ENCODE measurements at regions not wholly inside any gene's neighbourhood (a gene's known extent, or its start where the extent isn't known, plus 50 kb on each side); places are given as distances from the start of the nearest gene placed in this dataset.
A peak's percentile ranks its signal among the peaks of the same experiment; 100 is the strongest.

GRCh38 chr16:73204359-73205152 lies 156.6 kb upstream of the ZFHX3 start:
- DNase-seq = no peak

- no peak for DNase-seq
Measured at GRCh38 chr16:73202161-73202729, 154.3 kb upstream of the ZFHX3 start.

- DNase-seq = no peak
Measured at GRCh38 chr16:73199214-73199613, 151.3 kb upstream of the ZFHX3 start.

- DNase-seq = no peak
Measured at GRCh38 chr16:73198481-73198880, 150.6 kb upstream of the ZFHX3 start.

GRCh38 chr16:73197598-73197997 lies 149.7 kb upstream of the ZFHX3 start:
- no peak for DNase-seq

GRCh38 chr16:73196670-73197069 lies 148.7 kb upstream of the ZFHX3 start:
- peak; percentile 24 for DNase-seq

GRCh38 chr16:73193464-73193863 lies 145.5 kb upstream of the ZFHX3 start:
- no peak for DNase-seq

- no peak for DNase-seq
Measured at GRCh38 chr16:73192232-73192894, 144.4 kb upstream of the ZFHX3 start.

GRCh38 chr16:73191660-73192046 lies 143.7 kb upstream of the ZFHX3 start:
- no peak for DNase-seq

- DNase-seq = no peak
Measured at GRCh38 chr16:73190688-73191659, 143.0 kb upstream of the ZFHX3 start.

- no peak for DNase-seq
Measured at GRCh38 chr16:73190256-73190655, 142.3 kb upstream of the ZFHX3 start.

GRCh38 chr16:73189136-73189535 lies 141.2 kb upstream of the ZFHX3 start:
- no peak for DNase-seq

GRCh38 chr16:73186752-73187601 lies 139.0 kb upstream of the ZFHX3 start:
- no peak for DNase-seq

- no peak for DNase-seq
Measured at GRCh38 chr16:73185737-73186136, 137.8 kb upstream of the ZFHX3 start.

GRCh38 chr16:73183611-73184092 lies 135.7 kb upstream of the ZFHX3 start:
- DNase-seq = no peak

- peak; percentile 2 for DNase-seq
Measured at GRCh38 chr16:73179705-73180331, 131.9 kb upstream of the ZFHX3 start.

- DNase-seq = peak; percentile 6
Measured at GRCh38 chr16:73177729-73178295, 129.9 kb upstream of the ZFHX3 start.

GRCh38 chr16:73176577-73177013 lies 128.7 kb upstream of the ZFHX3 start:
- no peak for DNase-seq

- no peak for DNase-seq
Measured at GRCh38 chr16:73172973-73173709, 125.2 kb upstream of the ZFHX3 start.
